ENCODE measurements at regions not wholly inside any gene's neighbourhood (a gene's known extent, or its start where the extent isn't known, plus 50 kb on each side); places are given as distances from the start of the nearest gene placed in this dataset.

- TF ChIP-seq CTCF (IDR thresholded peaks at IDR 0.05) (no peak), POLR2A (IDR thresholded peaks at IDR 0.05) (no peak)
These were observed 118.6 kb upstream of the C11orf87 start for GRCh38 chr11:109303342-109303741.

All from adrenal gland (tissue), 5 donors.